ENCODE measurements at regions not wholly inside any gene's neighbourhood (a gene's known extent, or its start where the extent isn't known, plus 50 kb on each side); places are given as distances from the start of the nearest gene placed in this dataset.

DNA sequence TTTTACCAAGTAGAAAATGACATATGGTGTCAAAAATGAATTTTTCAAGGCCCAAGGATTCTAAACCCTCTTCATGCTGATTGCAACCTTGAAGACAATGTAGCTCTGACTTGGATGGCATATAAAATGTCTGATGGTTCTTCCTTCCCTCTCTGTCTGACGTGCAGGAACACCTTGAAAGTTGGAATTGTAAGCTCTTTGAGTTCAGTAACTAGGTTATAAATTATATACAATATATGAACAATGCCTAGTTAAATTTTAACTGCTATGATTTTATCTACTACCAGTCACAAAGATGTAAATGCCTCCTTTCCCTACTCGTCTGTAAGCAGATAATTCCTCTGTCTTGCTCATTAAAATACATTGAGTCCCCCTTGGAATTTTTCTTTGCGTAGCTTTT lies 89.5 kb upstream of the TMEM17 start:
- no peak for DNase-seq

DNA sequence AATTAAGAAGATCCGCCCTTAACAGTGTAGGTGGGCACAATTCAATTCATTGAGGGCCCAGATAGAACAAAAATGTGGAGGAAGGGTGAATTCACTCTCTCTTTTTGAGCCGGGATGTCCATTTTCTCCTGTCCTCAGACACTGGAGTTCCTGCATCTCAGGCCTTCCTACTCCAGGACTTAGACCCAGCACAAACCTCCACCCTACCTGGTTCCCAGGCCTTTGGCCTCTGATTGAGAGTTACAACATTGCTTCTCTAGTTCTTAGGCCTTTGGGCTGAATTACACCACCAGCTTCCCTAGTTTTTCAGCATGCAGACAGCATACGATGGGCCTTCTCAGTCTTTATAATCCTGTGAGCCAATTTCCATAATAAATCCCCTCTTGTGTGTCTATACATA lies 87.8 kb upstream of the TMEM17 start:
- no peak for DNase-seq

DNA sequence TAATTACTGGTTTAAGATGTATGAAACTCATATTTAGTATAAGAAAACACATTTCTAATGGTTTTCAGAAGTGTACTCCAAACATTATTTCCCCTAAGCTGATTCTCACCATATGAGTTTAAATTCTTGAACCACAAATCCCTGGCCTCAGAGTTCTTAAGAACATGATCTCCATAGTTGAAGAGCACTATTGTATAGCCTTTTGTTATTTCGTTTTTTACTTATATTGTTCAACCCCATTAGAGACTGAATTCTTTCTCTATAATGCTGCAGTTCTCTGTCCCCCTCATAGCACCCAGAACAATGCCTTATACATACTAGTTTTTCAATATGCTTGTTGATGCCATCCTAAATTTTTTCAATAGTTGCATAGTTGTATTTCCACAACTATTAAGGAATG lies 85.5 kb upstream of the TMEM17 start:
- DNase-seq, result no peak

DNA sequence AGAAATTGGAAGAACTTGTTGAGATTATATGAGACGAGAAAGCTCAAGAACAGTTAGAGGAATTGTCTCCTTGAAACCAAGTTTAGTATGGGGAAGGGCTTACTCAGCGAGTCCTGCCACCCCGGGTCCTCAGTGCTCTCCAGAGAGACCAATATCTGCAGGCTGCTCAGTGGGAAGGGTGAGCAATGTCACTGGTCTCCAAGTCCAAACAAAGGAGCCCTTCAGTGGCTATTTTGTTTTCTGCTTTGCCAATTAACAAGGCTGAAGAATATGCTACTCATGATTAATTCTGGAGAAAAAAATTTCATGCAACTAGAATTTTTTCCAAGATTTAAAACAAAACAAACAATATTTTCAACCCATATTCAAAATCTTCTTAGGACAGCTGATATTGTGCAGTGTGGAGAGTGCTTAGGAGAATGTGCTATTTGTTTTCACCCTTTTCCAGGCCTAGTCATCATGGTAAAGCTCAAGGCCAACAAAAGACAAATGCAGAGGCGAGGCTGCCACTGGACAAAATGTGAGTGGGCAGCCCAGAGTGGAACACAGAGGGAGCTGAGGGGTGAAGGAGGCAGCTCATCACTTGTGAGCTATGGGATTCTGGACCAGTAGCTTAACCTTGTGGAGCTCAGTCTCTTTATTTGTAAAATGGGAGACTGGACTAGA lies 83.8 kb upstream of the TMEM17 start:
- DNase-seq, result no peak

DNA sequence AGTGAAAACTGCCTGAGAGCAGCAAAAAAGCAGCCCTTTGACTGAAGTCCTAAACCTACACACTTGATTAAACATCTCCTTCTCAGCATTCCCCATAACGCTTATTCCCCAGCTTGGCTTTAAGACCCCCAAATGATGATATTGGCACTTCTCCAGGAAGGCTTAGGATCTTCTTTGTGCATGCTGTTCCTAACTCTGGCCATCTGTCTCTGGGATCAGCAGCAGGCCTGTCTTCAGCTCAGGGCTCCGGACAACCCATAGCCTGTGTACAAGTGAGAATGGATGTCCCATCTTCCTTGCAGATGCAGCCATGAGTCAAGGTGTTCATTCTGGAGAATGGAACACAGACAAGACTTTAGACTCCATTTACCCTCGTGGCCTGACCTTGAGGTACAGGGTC lies 81.6 kb upstream of the TMEM17 start:
- DNase-seq, result no peak

DNA sequence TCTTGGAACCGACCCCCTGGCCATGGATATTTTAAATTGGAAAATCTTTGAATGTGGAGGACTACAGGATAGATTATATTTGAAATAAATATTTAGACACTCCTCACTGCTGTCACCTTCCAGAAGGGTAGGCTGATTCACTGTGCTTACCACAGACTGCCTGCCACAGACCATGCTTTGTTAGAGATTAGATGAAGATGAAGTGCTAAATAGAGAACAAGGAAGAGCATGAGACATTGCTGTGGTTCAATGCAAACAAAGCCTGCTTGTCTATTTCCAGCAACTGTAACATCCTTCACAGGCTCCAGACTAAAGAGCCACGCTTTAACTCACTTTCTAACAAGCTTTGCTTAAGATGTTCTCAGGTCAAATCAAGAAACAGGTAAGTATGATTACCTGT lies 81.0 kb upstream of the TMEM17 start:
- no peak for DNase-seq

DNA sequence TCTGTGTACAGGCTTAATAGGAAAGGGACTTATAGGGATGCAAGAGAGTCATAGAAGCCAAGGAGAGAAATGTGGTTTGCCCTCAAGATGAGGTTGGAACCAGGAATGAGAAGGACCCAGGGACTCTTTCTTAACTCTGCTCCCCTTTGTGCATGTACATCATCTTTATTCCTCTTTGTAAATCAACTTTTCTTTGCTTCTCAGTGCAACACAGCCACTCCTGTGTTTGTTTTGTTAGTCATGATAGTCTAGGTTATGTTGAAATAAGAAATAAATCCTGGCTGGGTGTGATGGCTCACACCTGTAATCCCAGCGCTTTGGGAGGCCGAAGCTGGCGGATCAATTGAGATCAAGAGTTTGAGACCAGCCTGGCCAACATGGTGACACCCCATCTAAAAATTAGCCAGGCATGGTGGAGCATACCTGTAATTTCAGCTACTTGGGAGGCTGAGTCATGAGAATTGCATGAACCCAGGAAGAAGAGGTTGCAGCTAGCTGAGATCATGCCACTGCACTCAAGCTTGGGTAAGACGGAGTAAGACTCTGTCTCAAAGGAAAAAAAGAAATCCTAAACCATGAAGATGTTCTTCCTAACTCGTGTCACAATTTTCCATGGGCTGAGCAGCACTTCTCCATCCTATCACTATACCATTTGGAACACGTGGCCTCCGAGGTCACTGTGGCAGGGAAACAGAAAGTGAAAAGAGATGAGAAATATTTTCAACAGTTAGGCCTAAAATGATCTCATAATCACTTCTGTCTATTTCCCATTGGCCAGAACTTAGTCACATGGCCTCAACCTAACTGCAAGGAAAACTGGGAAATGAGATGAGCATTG lies 73.0 kb upstream of the TMEM17 start:
- peak; percentile 86 for DNase-seq

DNA sequence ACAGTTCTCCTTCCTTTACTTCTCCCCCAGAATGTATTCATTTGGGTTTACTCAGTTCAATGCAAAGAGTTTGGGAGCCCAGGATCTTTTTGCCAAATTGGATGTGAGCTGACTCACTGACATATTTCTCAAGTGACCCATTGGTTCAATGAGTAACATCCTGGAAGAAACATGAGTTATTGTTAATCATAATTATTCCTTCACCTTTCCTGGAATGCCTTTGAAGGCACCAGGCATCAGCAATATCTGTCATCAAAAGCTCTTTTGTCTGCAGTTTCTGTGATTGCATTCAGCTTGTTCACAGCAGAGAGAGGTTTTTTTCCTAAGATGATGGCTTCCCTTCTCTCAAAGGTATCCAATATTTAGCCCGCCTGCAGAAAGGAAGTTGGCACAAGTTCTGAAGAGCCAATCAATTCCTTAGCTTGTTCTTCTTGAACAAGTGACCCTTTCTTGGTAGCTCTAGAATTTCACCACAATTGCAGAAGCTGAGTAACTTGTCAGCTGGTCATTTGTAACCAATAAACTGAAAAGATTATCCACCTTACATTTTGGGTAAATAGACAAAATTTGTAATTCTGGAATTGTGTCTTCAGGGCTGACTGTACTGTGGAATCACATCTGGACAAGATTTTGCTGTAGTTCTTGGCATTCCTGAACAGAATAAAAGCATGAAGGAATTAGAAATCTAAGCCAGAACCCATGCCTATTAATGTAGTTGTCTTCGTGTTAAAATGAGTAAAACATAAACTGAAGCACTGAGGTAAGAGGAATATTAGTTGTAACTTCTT lies 72.2 kb upstream of the TMEM17 start:
- peak; percentile 93 for DNase-seq

DNA sequence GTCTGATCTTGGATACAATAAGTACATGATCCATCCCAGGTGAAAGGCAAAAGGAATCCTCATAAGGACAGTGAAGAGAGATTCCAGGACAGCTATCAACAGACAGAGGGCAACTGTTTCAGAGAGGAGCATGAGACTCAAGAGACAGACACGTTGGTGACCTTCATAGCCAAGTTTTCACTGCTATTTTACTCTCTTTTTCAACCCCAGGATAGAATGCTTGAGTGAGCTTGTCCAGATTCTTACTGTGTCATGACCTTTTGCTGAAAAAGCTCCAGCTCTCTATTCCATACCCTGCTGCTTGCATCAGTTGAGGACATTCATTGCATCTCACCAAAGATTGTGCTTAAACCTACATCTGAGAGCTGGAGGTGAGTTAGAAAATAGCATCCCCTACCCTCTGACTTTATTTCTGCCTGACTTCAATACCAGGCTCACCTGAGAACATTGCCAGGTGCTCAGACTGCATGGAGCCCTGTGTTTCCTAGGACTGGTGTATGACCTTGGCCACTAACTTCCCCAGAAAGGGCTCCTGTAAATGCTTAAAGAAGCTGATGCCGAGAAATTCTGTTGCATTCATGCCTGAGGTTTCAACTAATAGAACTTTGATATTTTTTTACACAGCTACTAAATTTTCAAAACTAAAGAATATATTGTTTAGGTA lies 70.4 kb upstream of the TMEM17 start:
- no peak for DNase-seq

DNA sequence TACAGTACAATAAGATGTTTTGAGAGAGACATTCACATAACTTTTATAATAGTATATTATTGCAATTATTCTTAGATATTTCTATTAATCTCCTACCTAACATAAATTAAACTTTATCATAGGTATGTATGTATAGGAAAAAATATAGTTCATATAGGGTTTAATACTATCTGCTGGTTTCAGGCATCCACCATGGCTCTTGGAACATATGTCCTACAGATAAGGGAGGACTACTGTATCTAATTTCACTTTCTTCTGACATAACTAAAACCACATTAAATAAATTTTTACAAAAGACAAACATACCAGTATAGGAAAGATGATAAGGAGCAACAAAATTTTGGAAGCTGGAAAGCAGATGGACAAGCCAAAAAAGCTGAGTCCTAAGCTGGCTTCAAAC lies 67.9 kb upstream of the TMEM17 start:
- DNase-seq, result no peak

DNA sequence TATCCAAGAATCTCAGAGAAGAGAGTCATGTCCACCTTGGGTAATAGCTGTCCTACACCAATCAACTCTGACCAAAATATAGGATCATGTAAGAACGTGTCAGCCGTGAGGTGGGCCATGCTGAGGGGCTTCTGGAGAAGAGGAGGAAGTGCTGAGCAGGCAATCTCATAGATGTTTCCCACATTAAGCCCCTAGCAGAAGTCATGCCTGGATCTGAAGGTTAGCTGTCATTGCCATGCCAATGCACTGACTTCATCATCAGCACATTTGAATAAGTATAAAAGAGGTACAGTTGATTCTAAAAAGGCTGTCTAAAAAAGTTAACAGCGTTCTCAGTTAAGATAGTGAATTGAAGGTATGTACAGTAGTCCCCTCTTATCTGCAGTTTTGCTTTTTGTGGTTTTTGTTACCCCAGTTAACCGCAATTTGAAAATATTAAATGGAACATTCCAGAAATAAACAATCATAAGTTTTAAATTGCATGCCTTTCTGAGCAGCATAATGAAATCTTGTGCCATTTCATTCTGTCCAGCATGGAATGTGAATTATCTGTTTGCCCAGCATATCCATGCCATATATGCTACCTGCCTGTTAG lies 67.2 kb upstream of the TMEM17 start:
- peak; percentile 30 for DNase-seq

DNA sequence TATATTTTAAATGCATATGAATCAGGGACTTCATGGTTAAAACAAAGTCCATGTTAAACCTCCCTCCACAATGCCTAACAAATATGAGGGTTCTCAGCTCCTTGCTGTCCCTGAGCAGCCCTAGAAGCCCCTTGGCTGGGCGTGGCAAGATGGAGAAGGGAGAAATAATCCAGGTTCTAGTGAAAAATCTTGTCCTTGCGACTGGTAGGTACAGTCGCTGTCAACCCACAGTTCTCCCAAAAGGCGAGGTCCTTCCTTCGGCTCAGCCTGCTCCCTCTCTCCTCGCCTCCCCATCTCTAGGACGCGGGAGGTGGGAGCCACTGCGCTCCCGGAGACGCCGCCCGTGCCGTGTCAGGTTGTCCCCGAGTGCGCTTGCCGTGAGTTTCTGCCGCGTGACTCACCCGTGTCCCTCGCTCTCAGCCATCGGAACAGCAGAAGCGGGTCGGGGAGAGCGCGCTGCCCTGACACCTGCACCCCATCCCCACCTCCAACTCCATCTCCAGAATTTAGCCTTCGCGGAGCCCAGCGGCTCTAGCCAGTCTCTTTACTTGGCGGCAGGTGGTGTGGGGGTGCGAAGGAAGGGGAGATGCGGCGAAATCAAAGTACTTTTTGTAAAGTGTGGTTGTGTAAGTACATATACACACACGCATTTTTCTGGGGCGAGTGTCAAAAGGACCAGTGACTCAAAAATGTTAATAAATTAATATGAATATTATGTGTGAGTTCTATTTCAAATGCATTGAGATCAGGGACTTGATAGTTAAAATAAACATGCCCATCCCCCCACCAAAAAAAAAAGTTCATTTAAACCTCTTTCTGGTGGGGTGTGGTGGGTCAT lies 65.1 kb upstream of the TMEM17 start:
- DNase-seq, result no peak

DNA sequence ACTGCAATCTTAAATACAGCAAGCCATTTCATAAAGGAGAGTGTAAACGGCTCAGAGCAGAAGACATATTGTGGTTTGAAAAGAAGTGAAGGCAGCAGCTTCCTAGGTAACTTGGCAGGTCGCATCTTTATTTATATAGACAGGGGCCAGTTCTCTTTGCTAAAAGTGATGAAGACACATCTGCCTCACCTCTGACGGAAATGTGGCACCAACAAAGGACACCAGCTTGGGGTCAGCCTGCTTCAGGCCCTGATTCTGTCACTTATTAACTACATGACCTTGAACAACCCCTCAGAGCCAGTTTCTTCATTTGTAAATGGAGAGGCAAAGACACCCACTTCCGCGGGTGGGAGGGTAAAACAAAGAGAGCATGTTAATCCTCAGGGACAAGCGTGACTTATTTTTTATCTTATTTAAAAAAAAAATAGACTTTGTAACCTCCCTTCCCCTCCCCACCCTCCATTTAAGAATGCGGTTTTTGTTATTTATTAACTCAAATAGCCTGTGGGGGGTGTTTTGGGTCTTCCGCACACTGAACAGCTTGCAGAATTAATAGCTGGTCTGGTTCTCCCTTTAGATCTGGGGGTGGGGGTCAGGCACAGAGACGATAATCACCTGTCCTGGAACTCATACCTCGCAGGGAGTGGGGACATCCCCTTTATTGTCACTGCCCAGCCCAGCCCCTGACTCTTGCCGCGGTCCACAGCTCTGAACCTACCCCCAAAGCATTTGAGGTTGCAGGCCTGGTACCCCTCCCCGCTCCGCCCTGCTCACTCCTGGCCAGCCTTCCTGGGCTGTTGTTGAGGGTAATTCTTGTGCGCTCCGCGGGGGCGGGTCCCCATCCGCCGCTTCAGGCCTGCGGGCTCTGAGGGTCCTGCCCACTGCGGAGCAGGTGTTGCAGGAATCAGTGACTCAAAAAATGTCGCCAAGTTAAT lies 64.2 kb upstream of the TMEM17 start:
- no peak for DNase-seq

DNA sequence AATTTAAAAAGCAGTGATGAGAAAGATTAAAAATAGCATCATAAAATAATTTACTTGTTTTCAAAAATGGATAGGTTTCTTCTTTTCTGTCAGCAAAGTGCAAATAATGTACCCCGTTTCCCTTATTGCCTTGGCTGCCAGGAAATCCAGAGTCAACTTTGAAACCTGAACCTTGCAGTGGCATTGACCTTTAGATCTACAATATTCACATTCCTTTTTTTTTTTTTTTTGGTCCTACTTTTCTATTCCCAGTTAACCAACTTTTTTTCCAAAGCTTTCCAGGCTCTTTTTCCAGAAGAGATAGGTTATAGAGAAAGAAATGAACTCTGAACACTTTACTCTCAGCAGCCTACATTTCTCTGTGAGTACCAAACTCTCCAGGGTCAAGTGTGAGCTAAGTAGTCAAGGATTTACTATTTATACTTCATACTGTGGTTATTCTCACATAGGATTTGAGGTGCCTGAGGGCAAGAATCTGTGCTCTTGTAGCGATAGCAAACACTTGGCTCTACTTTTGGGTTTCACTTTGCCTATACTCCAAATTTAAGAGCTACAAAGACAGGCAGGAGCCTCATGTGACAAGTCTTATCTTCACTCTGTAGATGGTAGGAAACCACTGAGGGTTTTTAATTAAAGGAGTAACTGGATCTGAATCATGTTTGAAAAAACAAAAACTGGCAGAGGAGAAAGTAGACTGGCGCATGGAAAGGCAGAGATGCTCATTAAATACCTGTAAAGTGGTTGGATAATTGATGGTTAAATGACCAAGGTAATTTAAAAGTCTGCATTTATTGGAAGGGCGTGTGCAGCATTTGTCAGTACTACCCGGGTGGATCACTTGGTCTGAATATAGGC lies 63.2 kb upstream of the TMEM17 start:
- peak; percentile 72 for DNase-seq

DNA sequence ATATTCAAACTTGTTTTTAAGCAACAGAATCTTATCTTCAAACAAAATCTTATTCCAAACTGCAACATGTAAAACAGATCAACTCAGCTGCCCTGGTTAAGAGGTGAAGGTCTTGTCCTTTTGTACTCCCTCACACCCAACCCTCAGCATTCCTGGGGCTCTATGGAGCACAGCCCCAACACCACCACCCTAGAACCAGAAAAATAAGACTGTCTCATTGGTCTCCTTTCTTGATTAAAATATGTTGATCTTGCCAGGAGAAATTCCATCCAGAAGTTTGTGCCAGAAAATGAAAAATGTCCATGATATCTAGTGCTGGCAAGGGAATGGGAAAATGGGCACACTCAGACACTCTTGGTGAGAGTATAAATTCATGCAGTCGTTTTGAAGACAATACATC lies 62.1 kb upstream of the TMEM17 start:
- DNase-seq, result no peak

DNA sequence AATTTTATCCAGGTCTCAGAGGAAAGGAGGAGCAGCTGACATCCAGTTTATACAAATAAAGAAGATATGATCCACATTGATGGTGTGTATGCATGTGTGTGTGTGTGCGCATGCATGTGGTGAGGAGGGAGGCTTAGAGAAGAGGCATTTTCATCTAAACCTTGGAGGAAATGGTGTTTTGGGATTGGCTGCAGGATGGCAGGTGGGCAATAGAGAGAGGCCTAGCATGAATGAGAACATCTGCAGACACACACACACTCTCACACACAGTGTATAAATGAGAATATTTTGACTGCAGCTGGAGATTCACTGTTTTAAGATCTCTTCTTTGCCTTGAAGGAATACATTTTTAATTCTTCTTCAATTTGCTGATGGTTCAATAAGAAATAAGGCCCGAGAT lies 61.7 kb upstream of the TMEM17 start:
- no peak for DNase-seq

DNA sequence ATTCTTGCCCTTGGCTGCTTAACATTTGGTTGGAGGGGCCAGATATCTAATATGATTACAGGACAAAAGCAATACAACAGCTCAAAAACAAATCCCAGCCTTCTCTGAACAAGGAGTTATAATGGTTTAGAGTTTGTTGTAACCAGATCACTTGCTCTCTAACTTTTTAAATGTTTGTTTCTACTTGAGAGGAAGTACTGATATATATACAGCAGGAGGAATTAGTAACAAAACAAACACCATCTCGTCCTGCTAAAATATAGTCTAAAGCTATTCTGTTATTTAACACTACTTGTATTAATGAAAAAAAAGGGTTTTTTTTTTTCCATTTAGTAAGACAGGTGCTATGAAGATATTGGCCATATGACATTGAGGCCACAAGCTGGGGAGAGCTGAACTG lies 60.9 kb upstream of the TMEM17 start:
- no peak for DNase-seq

DNA sequence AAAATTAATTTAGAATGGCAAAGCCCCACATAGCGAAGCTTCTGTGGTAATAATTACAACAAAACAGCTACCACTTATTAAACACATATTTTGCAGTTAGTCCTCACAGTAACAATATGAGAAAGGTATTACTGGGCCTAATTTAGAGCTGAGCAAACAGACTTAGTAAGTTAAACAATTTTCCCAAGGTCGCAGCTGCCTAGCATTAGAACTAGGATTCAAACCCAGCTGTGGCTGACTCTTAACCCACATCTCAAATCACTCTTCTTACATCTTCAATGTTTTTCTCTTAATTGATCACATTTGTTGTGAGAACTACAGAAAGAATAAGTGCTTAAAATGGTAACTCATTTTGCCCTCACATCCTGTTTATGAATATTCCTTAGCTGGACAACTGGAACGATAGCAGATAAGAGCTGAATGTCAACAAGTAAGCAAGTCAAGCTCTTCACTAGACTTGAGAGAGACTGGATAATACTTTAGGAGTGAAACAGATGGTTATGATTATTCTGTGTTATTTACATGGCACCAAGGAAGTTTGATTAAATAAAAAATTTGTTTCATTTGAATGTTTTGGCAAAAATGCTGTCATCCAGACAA lies 59.4 kb upstream of the TMEM17 start:
- DNase-seq, result no peak

DNA sequence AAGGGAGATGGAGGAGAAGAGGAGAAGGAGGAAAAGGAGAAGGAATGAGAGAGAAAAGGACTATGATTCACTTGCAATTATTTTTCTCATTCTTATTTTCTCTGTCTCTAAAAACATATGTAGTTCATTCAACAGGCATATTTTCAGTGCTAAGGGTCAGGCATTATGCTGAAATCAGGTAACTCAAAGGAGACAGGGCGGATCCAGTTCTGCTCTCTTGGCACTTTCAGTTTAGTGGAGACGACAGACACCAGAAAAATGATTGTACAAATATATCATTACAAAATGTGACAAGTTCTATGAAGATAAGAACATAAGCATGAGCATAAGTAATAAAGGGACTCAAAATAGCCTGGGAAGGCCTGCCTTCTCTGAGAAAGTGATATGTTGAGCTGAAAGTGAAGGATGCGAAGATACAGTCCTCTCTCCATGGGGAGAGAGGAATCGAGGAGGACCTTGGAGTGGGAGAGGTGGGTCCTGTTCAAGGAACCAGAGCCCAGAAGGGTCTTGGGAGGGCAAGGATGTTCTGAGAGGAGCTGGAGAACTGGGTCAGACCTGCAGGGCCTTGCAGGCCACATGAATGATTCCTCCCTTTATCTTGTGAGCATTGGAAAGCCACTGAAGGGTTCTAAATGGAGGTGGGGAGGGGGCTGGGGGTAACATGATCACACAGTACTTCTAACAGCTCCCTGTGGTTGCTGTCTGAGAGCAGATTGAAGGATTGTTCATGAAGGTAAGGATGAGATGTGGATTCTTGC lies 58.6 kb upstream of the TMEM17 start:
- DNase-seq, result no peak
